Activated CD4-positive, alpha-beta memory T cell treated with anti-CD3 and anti-CD28 coated beads, Interleukin-2, amount 10 ng/mL, durations not matched to agents 7 days and 5 days (primary cell): ENCODE measurements at regions not wholly inside any gene's neighbourhood (a gene's known extent, or its start where the extent isn't known, plus 50 kb on each side); places are given as distances from the start of the nearest gene placed in this dataset.

Experiments
- CTCF ChIA-PET: fragments of 350-600 bp; sonication (Branson Sonifier 250); formaldehyde crosslinking; loops from one replicate; lab custom pipeline; 2021; ENCODE audit warnings: antibody characterized with exemption, inconsistent platforms; lab: Charles Lee
- POLR2A ChIA-PET: fragments of 350-600 bp; sonication (Branson Sonifier 250); formaldehyde crosslinking; loops from one replicate; lab custom pipeline; 2021; ENCODE audit warnings: antibody characterized with exemption; lab: Charles Lee
- DNase-seq: peaks from one replicate; pipeline ENCODE4 v3.0.0-alpha.2; 2020
- H3K27ac Mint-ChIP-seq: one replicate; pipeline ENCODE4 v1.8.0; 2021; ENCODE audit warnings: mild to moderate bottlenecking, mixed read lengths
- H3K27me3 Mint-ChIP-seq: one replicate; pipeline ENCODE4 v1.8.0; 2021; ENCODE audit warnings: mixed read lengths
- H3K36me3 Mint-ChIP-seq: one replicate; pipeline ENCODE4 v1.8.0; 2021; ENCODE audit warnings: low read depth, mixed read lengths
- H3K4me1 Mint-ChIP-seq: one replicate; pipeline ENCODE4 v1.8.0; 2021; ENCODE audit warnings: mixed read lengths
- H3K4me3 Mint-ChIP-seq: one replicate; pipeline ENCODE4 v1.8.0; 2021; ENCODE audit warnings: mild to moderate bottlenecking, mixed read lengths
- H3K9me3 Mint-ChIP-seq: one replicate; pipeline ENCODE4 v1.8.0; 2021; ENCODE audit warnings: mixed read lengths

- Mint-ChIP-seq H3K4me1 (no peaks in the 10 kb centered on the region), H3K27ac (no peak overlapping the region), H3K27me3 (peaks cover 2% of the 10 kb centered on the region), H3K9me3 (no peaks in the 10 kb centered on the region), H3K36me3 (no peaks in the 10 kb centered on the region), H3K4me3 (no peak overlapping the region)
- CTCF ChIA-PET = no interaction called here
- POLR2A ChIA-PET = no interaction called here
- DNase-seq = no peak
Measured at GRCh38 chr20:58162986-58163385, 65.5 kb downstream of the ANKRD60 start.

- ChIA-PET CTCF (interaction anchor here (2.2 kb wide), 1 partner anchor 19 kb away, joined by 8 read pairs; no protein-coding TSS in a partner anchor), POLR2A (no interaction called here)
- DNase-seq = no peak
- Mint-ChIP-seq H3K9me3 (no peaks in the 10 kb centered on the region), H3K27ac (no peak overlapping the region), H3K36me3 (no peaks in the 10 kb centered on the region), H3K27me3 (peaks cover 2% of the 10 kb centered on the region), H3K4me3 (no peak overlapping the region), H3K4me1 (no peaks in the 10 kb centered on the region)
Measured at GRCh38 chr20:58161192-58161591, 67.3 kb downstream of the ANKRD60 start.

- no peak for DNase-seq
- CTCF ChIA-PET = interaction anchor here (2.2 kb wide), 1 partner anchor 19 kb away, joined by 8 read pairs; no protein-coding TSS in a partner anchor
- H3K27ac Mint-ChIP-seq = no peak overlapping the region
- peaks cover 2% of the 10 kb centered on the region for H3K27me3 Mint-ChIP-seq
- POLR2A ChIA-PET = no interaction called here
- H3K4me3 Mint-ChIP-seq = no peak overlapping the region
- H3K9me3 Mint-ChIP-seq = no peaks in the 10 kb centered on the region
- no peaks in the 10 kb centered on the region for H3K36me3 Mint-ChIP-seq
- no peaks in the 10 kb centered on the region for H3K4me1 Mint-ChIP-seq
Measured at GRCh38 chr20:58160451-58161061, 67.9 kb downstream of the ANKRD60 start.

GRCh38 chr20:58155148-58155925, 73.1 kb downstream of the ANKRD60 start:
- POLR2A ChIA-PET = no interaction called here
- no peaks in the 10 kb centered on the region for H3K4me1 Mint-ChIP-seq
- H3K9me3 Mint-ChIP-seq = no peaks in the 10 kb centered on the region
- no peak overlapping the region for H3K4me3 Mint-ChIP-seq
- H3K27ac Mint-ChIP-seq = no peak overlapping the region
- no peaks in the 10 kb centered on the region for H3K36me3 Mint-ChIP-seq
- CTCF ChIA-PET = no interaction called here
- DNase-seq = no peak
- peaks cover 28% of the 10 kb centered on the region for H3K27me3 Mint-ChIP-seq

- no peaks in the 10 kb centered on the region for H3K9me3 Mint-ChIP-seq
- H3K4me3 Mint-ChIP-seq = no peak overlapping the region
- H3K27ac Mint-ChIP-seq = no peak overlapping the region
- ChIA-PET CTCF (no interaction called here), POLR2A (no interaction called here)
- no peaks in the 10 kb centered on the region for H3K36me3 Mint-ChIP-seq
- peaks cover 34% of the 10 kb centered on the region for H3K27me3 Mint-ChIP-seq
- DNase-seq = no peak
- H3K4me1 Mint-ChIP-seq = no peaks in the 10 kb centered on the region
Measured at GRCh38 chr20:58154113-58154512, 74.3 kb downstream of the ANKRD60 start.

- no peak for DNase-seq
- Mint-ChIP-seq H3K9me3 (no peaks in the 10 kb centered on the region), H3K27ac (no peak overlapping the region), H3K27me3 (peaks cover 37% of the 10 kb centered on the region), H3K4me3 (no peak overlapping the region), H3K36me3 (no peaks in the 10 kb centered on the region), H3K4me1 (no peaks in the 10 kb centered on the region)
- ChIA-PET POLR2A (no interaction called here), CTCF (no interaction called here)
Measured at GRCh38 chr20:58153121-58153520, 75.3 kb downstream of the ANKRD60 start.

- POLR2A ChIA-PET = no interaction called here
- H3K27me3 Mint-ChIP-seq = peaks cover 39% of the 10 kb centered on the region
- CTCF ChIA-PET = no interaction called here
Measured at GRCh38 chr20:58150772-58151171, 77.7 kb downstream of the ANKRD60 start.

GRCh38 chr20:58149437-58150091, 78.9 kb downstream of the ANKRD60 start:
- Mint-ChIP-seq H3K36me3 (no peaks in the 10 kb centered on the region), H3K27ac (no peak overlapping the region), H3K4me3 (no peak overlapping the region), H3K9me3 (no peaks in the 10 kb centered on the region), H3K4me1 (no peaks in the 10 kb centered on the region), H3K27me3 (peaks cover 43% of the 10 kb centered on the region)
- CTCF ChIA-PET = no interaction called here
- no peak for DNase-seq
- POLR2A ChIA-PET = no interaction called here

More at GRCh38 chr20:58150772-58151171, 77.7 kb downstream of the ANKRD60 start:
- Mint-ChIP-seq H3K4me3 (no peak overlapping the region), H3K36me3 (no peaks in the 10 kb centered on the region), H3K27ac (no peak overlapping the region), H3K4me1 (no peaks in the 10 kb centered on the region), H3K9me3 (no peaks in the 10 kb centered on the region)
- DNase-seq = no peak

GRCh38 chr20:58148891-58149290, 79.6 kb downstream of the ANKRD60 start:
- Mint-ChIP-seq H3K4me1 (no peaks in the 10 kb centered on the region), H3K9me3 (no peaks in the 10 kb centered on the region), H3K4me3 (no peak overlapping the region), H3K27ac (no peak overlapping the region), H3K27me3 (peaks cover 40% of the 10 kb centered on the region), H3K36me3 (no peaks in the 10 kb centered on the region)
- ChIA-PET POLR2A (no interaction called here), CTCF (no interaction called here)
- no peak for DNase-seq

- Mint-ChIP-seq H3K36me3 (no peaks in the 10 kb centered on the region), H3K27ac (no peak overlapping the region), H3K27me3 (peaks cover 30% of the 10 kb centered on the region), H3K9me3 (no peaks in the 10 kb centered on the region), H3K4me3 (no peak overlapping the region), H3K4me1 (no peaks in the 10 kb centered on the region)
- DNase-seq = no peak
- CTCF ChIA-PET = no interaction called here
- POLR2A ChIA-PET = no interaction called here
Measured at GRCh38 chr20:58147628-58148370, 80.7 kb downstream of the ANKRD60 start.

- H3K36me3 Mint-ChIP-seq = no peaks in the 10 kb centered on the region
- H3K27ac Mint-ChIP-seq = no peak overlapping the region
- peaks cover 25% of the 10 kb centered on the region for H3K27me3 Mint-ChIP-seq
- no peak for DNase-seq
- no peaks in the 10 kb centered on the region for H3K4me1 Mint-ChIP-seq
- ChIA-PET CTCF (interaction anchor here (1.6 kb wide), 1 partner anchor 10 kb away, joined by 3 read pairs; no protein-coding TSS in a partner anchor), POLR2A (no interaction called here)
- H3K4me3 Mint-ChIP-seq = no peak overlapping the region
- H3K9me3 Mint-ChIP-seq = no peaks in the 10 kb centered on the region
Measured at GRCh38 chr20:58146746-58147140, 81.7 kb downstream of the ANKRD60 start.

- H3K4me3 Mint-ChIP-seq = no peak overlapping the region
- POLR2A ChIA-PET = no interaction called here
- no peak for DNase-seq
- H3K4me1 Mint-ChIP-seq = no peaks in the 10 kb centered on the region
- H3K36me3 Mint-ChIP-seq = no peaks in the 10 kb centered on the region
- no peak overlapping the region for H3K27ac Mint-ChIP-seq
- peaks cover 24% of the 10 kb centered on the region for H3K27me3 Mint-ChIP-seq
- CTCF ChIA-PET = interaction anchor here (1.5 to 1.6 kb wide), 2 partner anchors 10 to 40 kb away, joined by 3 read pairs; no protein-coding TSS in a partner anchor
- no peaks in the 10 kb centered on the region for H3K9me3 Mint-ChIP-seq
Measured at GRCh38 chr20:58146081-58146745, 82.2 kb downstream of the ANKRD60 start.
